HG02981 (cell line): ENCODE measurements at regions not wholly inside any gene's neighbourhood (a gene's known extent, or its start where the extent isn't known, plus 50 kb on each side); places are given as distances from the start of the nearest gene placed in this dataset.

ENCODE experiments used
- ATAC-seq: cut with Tn5 transposase; IDR thresholded peaks from one replicate; pipeline ENCODE4 v1.9.1; 2021; ENCODE audit warnings: mild to moderate bottlenecking, moderate library complexity; ENCODE audit not compliant: unreplicated experiment

DNA sequence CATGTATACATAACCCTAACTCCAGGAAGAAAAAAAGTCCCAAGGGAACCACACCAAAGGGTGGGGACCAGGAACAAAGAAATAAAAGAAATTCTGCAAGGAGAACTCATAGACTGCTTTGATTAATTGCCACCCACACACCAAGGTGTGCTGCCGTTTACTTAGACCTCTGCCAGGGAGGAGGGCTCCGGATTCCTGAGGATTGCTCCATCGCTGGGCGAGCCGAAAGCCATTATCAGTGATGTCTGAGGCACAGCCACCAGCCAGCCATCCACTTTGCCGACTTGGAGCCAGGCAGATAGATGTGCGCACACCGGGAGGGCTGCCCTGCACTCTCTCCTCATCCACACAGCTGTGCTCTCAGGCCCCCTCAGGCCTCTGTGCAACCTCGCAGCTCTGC lies 272.7 kb upstream of the FOXQ1 start:
- ATAC-seq, result no peak

DNA sequence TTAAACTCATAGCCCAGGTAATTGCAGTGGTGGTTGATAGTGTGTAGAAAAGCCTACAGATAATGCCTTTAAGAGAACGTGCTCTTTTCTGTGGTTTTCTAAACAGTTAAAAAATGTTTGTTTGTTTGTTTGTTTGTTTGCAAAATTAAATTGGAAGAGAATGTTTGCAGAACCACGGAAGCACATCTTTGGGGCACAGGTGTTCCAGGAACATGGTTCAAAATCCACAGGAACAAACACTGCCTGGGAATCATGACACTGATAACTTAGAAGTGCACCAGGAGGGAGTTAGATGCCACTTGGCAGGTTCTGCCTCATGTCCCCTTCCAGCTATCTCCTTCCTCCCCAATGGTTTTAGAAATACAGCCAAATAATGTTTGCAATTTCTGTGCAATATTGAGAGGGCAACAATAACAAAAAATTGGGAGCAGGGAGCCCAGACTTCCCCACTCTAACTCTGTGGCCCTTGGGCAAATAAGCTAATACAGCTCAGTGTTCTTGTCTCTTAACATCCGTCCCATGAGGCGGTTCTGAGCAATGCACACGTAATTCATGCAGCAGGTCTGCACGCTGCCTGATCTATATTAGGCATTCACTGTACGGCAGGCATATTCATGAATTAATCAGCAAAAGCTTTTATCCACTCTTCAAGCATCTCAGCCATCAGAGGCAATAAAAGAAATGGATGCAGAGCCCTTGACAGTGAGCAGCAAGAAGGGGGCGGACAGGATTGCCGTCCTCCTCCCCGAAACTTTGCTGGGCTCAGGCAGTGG lies 274.3 kb upstream of the FOXQ1 start:
- no peak for ATAC-seq

DNA sequence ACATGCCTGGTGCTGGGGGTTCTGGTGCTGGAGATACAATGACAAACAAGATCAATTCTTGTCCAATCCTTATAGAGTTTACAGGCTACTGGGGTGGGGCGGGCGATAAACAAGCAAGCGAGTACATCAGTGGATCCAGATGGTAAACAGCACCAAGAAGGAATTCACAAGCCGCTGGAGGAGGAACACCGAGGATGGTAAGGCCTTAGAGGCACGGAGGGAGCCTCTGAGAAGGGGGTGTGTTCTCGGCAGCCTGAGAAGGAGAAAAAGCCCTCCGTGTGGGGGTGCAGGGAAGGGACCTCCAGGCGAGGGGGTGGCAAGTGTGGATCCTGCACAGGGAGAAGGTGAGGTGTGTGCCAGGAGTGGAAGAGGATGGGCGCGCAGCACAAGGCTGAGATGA lies 276.5 kb upstream of the FOXQ1 start:
- ATAC-seq, result no peak

DNA sequence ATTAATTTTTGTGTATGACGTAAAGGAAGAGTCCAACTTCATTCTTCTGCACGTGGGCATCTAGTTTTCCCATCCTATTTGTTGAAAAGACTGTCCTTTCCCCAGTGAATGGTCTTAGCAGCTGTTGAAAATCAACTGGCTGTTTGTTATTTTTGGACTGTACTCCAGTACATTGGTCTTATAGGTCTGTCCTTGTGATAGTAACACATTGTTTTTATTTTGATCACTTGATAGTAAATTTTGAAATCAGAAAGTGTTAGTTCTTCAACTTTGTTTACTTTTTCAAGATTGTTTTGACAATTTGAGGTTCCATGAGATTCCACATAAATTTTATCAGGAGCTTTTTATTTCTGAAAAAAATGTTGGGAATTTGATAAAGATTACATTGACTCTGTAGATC lies 280.2 kb upstream of the FOXQ1 start:
- ATAC-seq, result no peak

DNA sequence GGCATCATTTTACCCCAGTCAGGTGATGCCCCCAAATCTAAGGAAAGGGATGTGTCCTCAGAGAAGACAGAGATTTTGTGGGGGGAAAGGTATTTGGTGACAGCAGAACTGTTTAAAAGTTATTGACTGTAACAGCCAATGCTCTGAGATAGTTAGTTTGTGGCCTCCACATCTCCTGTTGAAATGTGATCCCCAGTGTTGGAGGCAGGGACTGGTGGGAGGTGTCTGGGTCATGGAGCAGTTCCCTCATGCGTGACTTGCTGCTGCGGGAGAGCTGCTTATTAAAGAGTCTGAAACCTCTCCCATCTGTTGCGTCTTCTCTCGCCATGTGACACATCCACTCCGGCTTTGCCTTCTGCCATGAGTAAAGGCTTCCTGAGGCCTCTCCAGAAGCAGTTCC lies 282.8 kb upstream of the FOXQ1 start:
- ATAC-seq, result no peak

DNA sequence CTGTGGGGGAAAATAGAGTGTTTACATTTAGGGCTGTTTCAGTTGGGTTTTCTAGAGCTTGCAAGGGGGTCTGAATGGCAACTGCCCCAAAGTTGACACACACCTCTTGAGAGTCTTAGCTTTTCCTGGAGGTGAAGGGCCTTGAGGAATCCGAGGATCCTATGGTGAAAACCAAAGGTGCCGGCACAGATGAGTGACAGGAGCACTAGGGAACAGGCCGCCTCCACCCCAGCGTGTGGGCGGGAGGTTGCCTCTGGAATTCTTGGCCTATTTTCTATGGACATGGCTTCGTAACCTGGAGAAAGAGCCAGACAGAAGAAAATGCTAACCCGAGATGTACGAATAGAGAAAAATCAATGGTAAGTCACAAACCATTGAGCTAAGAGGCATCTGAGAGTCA lies 283.2 kb upstream of the FOXQ1 start:
- ATAC-seq, result no peak

DNA sequence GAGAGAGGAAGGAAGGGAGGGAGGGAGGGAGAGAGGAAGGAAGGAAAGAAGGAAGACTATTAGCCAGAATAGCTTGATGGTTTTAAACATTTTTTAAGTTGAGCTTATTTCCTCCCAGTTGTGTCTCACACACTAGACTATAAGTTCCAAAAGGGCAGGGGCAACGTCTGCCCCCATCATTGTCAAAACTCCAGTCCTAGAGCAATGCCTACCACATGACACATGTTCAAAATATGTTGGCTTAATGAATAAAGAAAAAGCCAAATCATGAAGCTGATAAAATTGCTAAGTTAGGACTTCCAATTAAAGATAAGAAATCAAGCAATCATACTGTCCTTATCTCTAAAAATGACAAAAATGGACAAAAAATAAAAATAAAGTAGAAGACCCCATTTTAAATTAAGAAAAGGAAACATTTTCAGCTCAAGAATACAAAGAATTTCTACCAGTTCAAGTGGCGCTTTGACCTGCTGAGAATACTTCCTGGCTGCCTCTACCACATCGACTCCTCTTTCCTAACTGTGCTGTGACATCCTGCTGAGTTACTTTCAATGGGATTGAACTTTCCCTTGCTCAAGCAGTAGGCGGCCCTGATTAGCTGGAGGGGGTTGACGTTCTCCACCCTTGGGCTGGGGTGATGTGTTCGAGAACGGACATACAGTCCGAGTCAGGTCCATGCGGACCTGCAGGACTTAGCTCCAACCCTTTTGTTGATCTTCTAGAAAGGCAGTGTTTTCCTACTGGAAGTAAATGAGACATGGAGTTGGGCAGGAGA lies 283.9 kb upstream of the FOXQ1 start:
- ATAC-seq, result no peak

DNA sequence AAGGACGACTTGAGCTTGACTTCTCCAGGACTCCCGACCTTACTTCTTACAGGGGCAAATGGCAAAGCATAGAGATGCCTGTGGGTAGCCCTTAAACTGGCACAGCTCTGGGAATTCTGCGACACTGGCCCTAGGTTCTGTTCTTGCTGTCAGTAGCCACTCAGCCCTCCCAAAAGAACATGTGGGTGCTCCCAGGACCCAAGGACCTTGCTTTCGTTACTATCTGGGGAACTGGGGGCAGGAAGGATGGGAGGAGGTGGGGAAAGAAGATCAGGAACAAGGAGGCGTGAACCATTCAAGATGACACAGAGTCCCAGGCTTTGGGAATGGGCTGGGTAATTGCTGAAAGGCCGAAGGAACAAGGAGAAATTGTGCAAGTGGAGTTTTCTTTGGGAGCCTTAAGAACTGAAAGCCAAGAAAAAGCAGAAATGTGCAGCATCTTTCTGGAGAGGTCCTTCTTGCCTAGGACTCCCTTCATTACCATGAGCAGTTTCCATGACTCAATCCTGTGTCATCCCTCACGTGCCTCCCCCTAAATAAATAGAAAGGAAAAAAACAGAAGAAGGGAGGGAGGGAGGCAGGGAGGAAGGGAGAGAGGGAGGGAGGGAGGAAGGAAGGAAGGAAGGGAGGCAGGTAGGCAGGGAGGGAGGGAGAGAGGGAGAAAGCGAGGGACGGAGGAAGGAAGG lies 284.6 kb upstream of the FOXQ1 start:
- no peak for ATAC-seq

DNA sequence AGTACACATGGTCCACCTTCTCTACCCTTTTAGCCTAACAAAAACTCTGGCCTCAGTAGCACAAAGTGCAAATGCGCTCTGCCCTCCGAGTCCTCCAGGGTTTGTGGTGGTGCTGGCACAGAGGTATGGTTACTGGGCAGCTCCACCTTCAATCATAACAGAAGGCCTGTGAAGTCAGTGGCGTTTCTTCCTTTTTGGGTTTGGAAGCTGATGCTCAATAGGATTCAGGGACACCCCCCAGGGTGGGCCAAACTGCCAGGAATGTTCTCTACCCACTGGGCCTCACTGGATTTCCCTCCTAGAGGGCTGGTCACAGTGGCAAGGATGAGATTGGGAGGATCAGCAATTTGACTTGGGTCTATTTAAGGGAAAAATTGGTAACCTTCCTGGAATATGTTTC lies 286.1 kb upstream of the FOXQ1 start:
- no peak for ATAC-seq

DNA sequence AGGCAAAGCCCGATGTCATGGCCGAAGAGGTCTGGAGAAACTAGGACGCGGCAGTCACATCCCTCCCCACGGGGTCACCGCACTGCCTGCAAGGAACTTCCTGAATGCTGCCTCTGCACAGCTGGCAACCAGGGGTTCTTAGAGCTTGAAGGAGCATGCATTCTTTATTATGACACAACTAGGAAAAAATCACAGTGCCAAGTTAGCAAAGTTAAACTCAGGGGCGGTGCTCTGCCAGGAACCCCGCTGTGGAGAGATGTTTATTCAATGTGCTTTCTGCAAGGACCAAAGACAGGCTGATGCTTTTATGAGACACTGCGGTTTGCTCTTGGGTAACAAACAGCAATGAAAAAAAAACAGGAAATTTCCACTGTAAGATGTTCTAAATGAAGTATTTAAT lies 287.3 kb upstream of the FOXQ1 start:
- no peak for ATAC-seq

DNA sequence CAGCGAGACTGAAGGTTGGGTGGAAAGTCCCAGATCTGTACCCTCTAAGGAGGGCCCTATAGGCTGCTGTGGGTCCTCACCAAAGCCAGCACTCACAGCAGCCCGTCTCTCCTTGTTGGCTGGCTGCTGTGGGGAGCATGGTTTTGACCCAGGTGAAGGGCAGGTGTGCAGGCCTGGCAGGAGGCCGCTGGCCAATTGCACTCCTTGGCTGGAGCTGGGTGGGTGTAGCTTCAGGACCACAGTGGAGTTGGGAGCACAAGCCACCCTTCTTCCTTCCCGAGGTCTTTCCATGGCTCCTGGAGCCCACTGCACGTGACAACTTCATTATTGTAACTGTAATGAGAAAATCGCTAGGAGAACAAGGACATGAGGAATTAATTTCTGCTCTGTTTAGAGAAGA lies 287.7 kb upstream of the FOXQ1 start:
- no peak for ATAC-seq

DNA sequence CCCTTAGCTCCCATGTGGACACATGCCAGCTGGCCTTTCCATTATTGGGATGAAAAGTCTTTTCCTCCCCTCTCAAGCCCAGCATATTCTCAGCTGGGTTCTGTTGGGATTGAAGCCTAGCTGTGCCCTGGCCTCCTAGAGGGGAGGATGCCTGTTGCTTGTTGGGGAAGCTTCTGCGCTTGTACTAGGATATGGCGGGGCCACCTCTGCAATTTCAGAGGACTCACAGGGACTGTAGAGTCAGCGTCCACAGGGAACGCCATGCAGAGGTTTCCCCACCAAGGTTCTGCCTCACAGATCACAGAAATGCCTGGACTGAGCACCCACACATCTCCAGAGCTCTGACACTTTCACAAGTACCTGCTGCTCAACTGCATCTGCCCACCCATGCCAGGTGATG lies 288.7 kb upstream of the FOXQ1 start:
- no peak for ATAC-seq

DNA sequence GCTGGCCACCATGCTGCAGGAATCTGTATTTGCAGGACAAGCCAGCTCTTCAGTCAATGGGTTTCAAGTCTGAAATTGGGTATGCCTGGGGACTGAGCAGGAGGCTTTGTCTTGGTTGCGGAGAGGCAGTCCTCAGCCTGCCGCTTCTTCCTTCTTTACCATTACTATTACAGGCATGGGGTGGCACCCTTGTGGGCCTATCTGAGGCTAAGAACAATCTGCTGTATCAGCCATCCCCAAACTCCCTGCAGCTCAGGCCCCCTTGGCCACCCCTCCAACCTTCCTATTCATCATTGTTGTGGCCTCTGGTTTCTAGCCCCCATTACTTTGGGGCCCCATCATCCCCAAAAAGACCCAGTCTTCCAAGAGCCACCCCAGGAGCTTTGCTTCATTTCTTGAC lies 289.2 kb upstream of the FOXQ1 start:
- ATAC-seq, result no peak

DNA sequence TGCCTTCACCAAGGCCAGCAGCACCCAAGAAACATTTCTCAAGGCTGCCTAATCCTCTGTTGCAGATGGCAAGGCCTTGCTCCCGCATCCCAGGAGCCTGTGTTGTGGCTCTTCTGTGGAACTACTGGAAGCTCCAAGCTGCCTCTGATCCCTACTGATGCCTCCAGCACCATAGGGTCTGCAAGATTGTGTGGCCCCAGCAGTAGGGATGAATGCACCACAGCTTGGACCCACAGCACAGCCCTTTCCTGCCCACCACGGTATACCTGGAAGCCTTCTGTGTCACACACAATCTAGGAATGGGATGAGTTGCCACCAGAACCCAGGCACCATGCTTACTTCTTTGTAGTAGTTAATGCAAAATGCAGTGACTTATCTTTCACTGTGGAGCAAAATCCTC lies 291.1 kb upstream of the FOXQ1 start:
- ATAC-seq, result no peak

DNA sequence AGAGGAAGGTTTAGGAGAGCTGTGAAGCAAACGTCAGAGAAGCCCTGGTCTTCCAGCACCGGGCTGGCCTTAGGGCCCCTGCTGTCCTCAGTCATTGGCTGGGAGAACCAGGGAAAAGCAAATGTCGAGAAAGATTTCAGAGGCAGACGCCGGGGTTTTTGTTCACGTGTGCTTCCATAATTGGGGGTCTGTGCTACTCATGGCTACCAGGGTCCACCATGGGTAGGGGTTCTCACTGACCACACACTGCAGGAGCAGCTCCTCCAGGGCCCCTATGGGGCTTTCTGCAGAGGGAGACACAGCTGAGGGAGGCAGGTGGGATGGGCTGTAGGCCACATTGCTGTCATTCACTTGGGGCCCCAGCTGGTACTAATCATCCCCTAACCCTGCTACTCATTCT lies 291.8 kb upstream of the FOXQ1 start:
- ATAC-seq, result no peak

DNA sequence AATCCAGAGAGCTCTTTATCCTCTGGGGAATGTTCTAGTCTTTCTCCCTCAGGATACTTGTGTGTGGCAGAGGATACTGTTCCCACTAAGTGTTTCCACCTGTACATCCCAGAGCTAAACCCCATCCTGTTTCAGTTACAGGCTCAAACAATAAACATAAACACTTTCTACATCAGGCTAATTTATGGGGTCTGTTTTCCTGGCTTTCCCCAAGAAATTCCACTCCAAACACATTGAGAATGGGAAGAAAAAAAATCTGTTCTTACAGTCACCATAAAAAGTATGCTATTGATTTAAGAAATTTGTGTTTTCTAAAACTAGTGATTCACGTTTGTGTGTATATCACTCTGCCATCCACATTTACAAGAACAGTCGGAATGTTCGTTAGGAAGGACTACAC lies 293.9 kb upstream of the FOXQ1 start:
- ATAC-seq, result no peak

DNA sequence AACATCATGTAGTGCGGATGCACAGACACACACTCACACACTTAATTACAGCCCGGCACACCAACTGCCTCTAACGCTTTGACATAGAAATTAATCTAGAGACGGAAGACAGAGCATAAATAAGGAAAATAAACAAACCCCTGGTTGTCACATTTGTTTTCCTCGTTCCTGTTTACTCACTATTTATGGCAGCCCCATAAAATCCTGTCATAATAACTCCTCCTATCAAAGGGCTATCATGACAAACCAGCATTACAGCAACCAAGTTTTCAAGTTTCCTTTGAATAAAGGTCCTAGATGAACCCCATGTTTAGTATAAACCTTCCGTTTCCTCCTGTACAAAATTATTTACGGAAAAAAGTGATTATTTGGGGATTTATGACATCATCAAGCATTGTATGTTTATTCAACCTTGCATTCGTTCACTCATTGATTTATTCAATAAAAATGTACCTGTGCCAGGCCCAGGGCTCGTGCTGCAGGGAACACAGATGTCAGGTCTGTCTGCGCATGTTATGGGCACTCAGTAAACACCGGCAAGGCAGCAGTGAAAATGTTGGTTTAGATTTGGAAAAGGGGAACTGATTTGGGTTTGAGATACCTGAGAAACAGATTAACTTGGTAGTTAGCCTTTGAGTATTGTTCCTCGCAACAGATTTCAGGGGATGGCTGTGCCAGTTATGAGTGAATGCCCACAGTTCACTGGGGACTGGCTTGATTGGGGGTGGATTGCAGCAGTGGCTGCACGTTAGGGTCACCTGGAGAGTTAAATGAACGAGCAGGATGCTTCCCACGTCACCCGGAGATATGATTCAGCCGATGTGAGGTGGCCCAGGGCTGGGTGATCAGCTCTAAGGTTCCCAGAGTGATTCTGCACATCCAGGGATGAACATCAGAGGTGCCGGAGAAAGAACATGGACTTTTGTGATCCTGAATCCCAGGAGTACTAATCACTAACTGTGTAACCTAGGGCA lies 295.3 kb upstream of the FOXQ1 start:
- no peak for ATAC-seq

DNA sequence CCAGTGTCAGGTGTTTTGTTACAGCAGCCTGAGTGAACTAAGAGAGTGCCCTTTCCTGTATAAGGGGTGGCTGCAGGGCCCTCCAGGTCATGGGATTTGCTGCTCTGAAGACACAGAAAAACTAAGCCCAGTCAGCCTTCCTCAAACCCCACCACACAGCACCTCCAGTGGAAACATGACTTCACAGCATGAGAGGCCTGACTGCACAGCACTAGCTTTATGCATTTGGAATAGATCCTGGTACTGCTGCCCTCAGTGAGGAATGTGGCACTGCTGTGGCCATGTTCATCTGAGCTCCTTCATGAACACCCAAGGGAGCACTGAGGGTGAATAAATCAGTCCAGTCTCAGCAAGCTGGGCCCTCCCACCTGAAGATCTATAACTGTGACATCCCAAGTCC lies 296.1 kb upstream of the FOXQ1 start:
- ATAC-seq, result no peak

DNA sequence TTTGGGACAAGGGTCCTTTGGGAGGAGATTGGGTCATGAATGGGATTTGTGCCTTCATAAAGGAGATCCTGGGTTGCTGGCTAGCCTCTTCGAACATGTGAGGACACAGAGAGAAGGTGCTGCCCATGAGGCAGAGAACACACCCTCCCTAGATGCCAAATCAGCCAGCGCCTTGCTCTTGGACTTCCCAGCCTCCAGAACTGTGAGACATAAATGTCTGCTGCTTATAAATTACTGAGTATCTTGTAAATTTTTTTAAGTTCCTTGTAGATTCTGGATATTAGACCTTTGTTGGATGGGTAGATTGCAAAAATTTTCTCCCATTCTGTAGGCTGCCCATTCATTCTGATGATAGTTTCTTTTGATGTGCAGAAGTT lies 297.5 kb upstream of the FOXQ1 start:
- no peak for ATAC-seq

DNA sequence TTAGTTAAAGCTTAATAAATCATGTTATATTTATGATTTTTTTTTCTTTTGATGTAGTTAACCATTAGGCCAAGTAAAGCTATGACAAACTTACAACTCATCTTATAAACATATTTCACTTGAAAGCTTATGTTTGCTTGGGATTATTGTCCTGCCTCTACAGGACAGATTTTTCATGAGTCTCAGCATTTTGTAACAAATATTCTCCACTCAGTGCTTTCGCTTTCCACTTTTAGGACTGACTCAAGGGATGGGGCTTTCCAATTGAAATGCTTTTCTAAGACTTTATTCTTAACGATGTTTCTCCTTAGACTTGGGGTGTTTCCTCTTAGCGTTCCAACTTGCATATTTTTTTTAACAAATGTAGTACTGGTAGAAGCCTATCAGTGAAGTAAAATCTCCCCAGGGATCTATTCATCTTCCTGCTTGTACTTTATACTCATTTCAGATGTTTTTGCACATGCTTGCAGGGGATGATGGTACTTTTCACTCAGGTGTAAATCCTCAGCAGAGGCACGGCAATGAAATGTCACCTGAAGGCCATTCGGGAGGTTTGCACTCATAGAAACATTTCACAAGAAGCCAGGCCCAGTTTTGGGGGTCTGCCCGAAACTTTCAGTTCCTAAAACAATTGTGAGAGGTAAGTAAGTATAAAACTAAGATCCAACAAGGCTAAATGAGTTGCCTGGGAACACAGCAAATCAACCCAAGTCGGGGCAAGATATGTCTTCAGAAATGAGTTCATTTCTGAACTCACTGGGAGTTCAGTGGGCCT lies 298.1 kb upstream of the FOXQ1 start:
- ATAC-seq, result no peak
